ENCODE measurements at regions not wholly inside any gene's neighbourhood (a gene's known extent, or its start where the extent isn't known, plus 50 kb on each side); places are given as distances from the start of the nearest gene placed in this dataset.
"Not testable (repeated sequence)": the region's sequence is repeated elsewhere in the genome, so short reads cannot be mapped to it uniquely, and the experiment has no call there.

DNA sequence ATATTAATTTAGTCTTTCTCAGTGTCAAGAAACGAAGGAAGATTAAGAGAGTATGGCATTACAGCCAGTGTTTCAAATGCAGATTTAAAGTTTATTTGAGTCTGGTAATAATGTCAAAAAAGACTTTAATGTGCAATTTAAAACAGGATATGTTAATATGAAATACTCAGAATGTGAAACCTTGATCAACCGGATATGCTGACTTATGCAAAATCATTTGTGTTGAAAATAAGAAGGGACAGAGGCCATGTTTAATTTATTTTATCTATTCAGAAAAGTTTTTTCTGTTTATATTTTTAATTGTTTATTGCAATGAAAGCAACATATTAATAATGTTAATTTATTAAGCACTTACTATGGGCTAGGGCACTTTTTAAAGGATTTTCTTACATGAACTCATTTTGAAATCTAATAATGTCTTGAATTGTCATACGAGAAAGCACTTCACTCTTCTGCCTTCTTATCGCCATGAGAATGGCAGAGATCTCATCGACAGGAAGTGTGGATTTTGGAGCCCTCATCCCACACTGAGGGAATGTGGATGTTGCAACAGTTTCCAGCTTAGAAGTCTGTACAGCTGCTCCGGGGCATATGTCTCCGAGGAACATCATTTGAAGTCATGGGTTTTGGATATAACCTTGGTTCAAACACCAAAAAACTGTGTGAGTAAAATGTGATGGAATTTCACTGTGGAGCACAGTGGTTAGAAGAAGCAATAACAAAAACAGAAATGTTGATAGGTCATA is 1410.4 kb downstream of the EPHA7 start:
- no peak for DNase-seq

DNA sequence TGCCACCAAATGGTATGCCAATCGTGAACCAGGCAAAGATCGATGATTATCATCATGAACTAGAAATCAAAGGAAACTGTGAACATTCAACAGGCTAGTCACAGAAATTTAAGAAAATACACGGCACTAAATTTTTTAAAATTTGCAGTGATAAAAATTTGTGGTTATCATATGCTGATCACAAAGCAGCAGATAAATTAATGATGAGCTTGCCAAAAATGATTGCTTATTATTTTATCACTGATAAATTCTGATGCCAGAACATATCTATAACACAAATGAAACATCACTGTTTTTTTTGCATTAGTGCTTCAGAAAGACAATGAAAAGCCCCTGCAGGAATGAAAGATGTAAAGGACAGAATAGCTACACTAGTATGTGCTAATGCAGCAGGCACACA is 1413.2 kb upstream of the MAP3K7 start:
- no peak for DNase-seq

- DNase-seq, result no peak
Observed at GRCh38 chr6:91994787-91995186, 1407.9 kb upstream of the MAP3K7 start.

- DNase-seq, result no peak
Observed at GRCh38 chr6:91982559-91982958, 1395.7 kb upstream of the MAP3K7 start.

DNA sequence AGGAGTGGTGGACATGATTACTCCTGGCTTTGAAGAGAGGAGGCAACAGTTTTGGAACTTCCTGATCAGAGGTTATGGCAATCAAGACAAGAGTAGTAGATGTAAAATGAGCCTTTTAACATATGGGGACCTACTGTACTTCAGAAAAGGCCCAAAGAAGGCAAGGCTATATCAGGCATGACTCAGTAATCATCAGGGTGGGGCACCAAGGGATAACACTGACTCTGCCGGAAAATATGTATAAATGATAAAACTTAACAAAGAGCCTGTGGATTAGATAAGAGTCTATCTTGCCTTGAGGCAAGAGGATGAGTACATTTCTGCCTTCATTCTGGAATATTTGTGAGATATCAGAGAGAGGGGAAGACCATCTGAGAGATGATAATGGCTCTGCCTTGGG is 1389.9 kb upstream of the MAP3K7 start:
- DNase-seq, result no peak

DNA sequence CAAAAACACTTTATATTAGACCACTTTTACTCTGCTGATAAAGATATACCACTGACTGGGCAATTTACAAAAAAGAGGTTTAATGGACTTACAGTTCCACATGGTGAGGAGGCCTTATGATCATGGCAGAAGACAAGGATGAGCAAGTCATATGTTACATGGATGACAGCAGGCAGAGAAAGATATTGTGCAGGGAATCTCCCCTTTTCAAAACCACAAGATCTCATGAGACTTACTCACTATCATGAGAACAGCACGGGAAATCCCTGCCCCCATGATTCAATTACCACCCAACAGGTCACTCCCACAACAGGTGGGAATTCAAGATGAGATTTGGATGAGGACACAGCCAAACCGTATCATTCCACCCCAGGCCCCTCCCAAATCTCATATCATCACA is 1383.8 kb upstream of the MAP3K7 start:
- no peak for DNase-seq

GRCh38 chr6:91965872-91966271 is 1379.0 kb upstream of the MAP3K7 start:
- no peak for DNase-seq

- DNase-seq, result no peak
Observed at GRCh38 chr6:91961671-91962070, 1374.8 kb upstream of the MAP3K7 start.

- DNase-seq, result no peak
Observed at GRCh38 chr6:91961236-91961635, 1374.4 kb upstream of the MAP3K7 start.

DNA sequence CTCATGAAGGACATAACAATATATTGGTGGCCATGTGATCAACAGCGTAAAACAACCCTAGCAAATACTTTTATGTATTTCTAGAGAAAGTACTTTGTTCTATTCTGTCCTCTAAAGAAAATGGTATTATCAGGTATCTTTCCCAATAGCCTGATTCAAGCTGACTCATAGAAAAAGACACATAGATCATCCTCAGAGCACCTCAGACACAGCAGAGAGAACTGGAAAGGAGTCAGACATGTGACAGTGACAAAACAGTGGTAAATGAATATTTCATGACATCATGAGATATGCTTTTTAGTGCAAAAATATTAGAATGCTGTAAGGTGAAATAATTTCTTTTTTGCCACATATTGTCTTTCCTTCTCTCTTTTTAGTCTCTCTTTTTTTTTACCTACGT is 1355.0 kb upstream of the MAP3K7 start:
- no peak for DNase-seq

DNA sequence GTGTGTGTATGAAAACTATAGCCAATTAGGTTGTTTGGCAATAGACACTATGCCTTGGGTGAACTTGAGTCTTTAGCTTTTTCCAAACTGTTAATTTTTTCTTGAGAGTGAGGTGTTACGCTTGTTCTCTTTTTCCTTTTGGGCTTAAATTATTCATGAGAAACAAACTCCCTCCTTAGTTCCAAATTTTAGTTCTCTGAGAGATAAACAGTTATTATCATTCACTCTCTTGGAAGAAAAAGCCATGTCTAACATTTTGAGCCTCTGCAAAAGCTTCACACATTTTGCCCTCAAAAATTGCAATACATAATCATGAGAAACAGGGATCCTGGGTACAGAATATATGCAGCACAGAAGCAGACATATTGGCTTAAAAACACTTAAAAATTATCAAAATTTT is 1353.9 kb upstream of the MAP3K7 start:
- DNase-seq, result no peak

DNA sequence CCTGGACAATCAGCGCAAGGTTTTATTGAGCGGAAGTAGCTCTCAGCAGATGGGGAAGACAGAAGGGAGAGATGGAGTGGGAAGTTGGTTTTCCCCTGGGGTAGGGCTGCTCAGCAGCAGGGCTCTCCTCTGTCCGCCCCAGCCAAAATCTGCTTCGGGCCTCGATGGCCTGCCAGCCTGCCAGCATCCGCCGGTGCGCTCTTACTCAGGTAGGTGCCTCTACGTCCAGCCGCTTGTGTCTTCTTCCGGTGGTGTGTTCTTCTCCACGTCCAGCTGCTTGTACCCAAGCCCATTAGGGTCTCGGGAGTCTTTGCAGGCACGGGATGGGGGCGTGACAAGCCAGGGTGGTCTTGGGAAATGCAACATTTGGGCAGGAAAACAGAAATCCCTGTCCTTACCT is 1340.0 kb upstream of the MAP3K7 start:
- DNase-seq, result no peak

- DNase-seq, result no peak
Observed at GRCh38 chr6:91926361-91926760, 1339.5 kb upstream of the MAP3K7 start.

DNA sequence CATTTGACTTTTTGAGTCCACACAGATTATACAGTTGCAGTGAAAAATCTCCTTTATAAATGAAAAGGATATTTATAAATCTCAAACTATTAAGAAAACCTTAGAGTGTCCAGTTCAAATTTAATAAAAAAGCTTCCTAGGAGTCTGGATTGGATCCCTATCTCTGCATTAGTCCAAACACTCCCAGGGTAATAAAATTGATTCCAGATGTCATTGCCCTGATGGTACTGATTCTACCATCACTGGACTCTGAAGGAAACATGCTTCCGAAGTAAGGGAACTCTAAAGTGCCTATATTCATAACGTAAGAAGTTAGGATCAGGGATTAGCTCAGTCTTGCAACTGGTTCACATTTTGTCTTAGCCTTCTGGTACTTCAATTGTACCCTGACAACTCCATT is 1325.1 kb upstream of the MAP3K7 start:
- DNase-seq, result no peak

GRCh38 chr6:91904586-91905164 is 1317.8 kb upstream of the MAP3K7 start:
- DNase-seq, result no peak

DNA sequence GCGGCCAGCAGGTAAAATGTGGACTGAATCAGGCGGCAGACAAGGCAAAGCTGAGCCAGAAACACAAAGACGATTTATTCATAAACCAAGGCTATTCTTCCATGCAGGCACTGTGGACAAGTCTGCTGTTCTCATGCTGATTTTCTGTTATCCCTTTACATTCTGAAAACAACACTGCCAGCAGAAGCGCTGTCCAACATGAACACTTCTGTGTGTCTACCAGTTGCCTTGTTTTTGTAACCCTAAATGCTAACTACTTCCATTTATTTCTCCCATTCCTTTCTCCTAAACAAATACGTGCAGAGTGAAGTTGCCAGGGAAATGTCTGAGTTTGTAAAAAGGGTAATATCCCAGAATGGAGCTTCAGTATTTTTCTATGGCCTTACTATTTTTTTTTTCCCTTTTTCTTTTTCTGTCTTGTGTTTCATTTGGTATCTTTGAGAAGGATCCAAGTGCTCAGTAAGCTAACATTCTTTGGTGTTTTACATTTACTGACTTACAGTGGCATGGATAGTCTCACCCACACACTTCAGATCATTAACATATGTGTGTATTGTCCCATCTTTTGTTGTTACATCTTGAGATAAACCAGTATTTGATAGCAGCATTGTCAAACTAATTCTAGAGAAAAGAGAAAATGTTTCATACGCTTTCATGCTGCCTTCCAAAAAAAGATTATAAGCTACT is 1308.9 kb upstream of the MAP3K7 start:
- DNase-seq, result no peak

- no peak for DNase-seq
Observed at GRCh38 chr6:91886183-91886795, 1299.4 kb upstream of the MAP3K7 start.

DNA sequence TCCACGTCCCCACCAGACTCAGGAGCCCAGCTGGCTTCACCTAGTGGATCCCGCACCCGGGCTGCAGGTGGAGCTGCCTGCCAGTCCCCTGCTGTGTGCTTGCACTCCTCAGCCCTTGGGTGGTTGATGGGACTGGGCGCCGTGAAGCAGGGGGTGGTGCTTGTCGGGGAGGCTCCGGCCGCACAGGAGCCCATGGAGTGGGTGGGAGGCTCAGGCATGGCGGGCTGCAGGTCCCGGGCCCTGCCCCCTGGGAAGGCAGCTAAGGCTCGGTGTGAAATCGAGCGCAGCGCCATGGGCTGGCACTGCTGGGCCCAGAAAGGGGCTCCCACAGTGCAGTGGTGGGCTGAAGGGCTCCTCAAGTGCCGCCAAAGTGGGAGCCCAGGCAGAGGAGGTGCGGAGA is 1294.9 kb upstream of the MAP3K7 start:
- not testable (repeated sequence) for DNase-seq

DNA sequence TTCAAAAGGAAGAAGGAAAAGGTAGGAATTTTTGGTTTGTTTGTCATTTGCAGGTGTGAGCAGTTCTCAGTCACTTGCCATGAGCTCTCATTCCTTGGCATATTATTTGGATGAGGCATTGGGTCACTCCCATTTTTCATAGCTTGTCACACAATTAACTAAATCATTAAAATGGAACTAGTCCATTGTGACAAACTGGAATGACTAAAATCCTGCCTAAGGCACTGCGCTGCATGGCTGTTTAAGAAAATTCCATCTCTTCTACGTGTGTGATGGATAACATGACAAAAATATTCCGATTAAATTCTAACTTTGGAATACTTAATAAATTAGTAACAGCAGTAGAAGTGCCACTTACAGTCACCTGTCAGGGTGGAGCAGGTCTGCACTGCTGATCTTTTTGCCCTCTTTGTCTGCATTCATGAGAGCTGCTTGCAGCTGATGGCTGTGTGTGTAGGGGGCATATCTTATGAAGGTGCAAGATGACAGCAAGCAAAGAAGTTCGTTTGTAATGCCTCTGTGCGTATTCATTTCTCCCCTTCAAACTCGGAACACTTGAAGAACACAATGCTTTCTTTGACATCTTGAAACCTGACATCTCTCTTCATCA is 1292.6 kb upstream of the MAP3K7 start:
- no peak for DNase-seq

GRCh38 chr6:91877994-91878393 is 1291.1 kb upstream of the MAP3K7 start:
- DNase-seq, result no peak

DNA sequence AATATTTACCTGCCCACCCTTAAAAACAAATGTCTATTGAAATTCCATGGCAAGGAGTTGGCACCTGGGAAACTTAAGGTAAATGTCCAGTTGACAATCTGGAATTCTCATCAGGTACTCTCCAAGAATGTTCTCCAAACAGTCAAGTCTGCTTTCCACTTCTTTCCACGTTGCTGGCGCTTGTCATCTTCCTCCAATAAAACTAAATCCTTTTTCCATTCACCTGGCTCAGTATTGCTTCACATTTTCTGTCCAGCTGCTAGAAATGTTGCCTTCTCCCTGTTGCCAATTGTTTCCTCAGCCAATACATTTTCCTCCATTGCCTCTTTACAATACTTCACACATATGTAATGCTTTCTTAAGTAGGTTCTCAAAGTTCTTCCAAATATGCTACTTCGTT is 1288.1 kb upstream of the MAP3K7 start:
- no peak for DNase-seq

DNA sequence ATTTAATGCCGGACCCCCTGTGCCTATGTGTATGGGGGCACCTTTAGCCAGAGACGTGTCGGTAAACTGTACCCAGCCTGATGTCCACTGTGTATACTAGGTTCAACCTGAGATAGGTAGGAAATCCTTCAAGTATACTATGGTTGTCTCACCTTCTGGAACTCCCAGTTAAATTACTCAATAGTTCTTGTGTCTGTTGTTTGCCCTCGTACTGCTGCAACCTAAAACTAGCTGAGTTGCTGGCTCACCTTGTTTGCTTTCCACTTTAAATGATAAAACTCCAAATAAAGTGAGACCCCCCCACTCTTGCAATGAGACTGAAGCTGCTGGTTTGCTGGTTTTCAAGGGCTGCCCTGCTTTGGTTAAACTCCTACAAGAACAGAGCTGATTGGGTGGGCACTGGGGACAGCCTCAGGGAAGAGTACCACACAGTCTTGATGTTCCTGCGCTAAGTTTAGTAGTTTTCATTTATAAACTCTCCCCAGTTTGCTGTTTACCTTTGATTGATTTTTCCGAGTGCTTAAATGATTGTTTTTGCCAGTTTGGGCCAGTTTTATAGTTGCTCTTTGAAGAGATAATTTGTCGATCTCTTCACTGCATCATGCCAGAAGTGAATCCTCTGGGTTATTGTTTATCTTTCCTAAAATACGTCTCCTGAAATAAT is 1281.8 kb upstream of the MAP3K7 start:
- no peak for DNase-seq

GRCh38 chr6:91865889-91866288 is 1279.0 kb upstream of the MAP3K7 start:
- no peak for DNase-seq

Measured in islet precursor cell (in vitro differentiated cells).